ENCODE measurements at regions not wholly inside any gene's neighbourhood (a gene's known extent, or its start where the extent isn't known, plus 50 kb on each side); places are given as distances from the start of the nearest gene placed in this dataset.
"Not testable (repeated sequence)": the region's sequence is repeated elsewhere in the genome, so short reads cannot be mapped to it uniquely, and the experiment has no call there.

- DNase-seq, result not testable (repeated sequence)
Observed at GRCh38 chr16:21361612-21362227, 83.6 kb upstream of the CRYM start.

- not testable (repeated sequence) for DNase-seq
Observed at GRCh38 chr16:21361045-21361444, 83.0 kb upstream of the CRYM start.

DNA sequence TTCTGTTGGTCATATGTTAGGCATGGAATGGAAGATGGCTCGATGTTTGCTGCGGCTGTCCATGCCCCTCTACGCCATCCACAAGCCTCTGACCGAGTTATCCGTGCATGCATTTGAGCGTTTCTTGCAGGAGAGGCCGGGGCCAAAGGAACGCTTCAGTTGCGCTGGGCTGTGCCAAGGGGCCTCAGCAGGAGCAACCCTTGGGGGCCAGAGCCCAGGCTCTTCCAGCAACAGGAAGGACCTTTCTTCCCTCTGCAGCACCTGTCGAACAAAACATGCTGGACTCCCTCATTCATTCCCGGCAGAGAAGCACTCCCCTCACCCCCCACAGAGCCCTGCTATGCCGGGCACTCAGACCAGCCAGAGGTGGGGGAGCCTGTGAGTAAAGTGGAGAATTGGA lies 81.4 kb upstream of the CRYM start:
- not testable (repeated sequence) for DNase-seq

- DNase-seq, result peak; percentile 62 to 83 (median 69)
Observed at GRCh38 chr16:21358261-21358795, 80.2 kb upstream of the CRYM start.

DNA sequence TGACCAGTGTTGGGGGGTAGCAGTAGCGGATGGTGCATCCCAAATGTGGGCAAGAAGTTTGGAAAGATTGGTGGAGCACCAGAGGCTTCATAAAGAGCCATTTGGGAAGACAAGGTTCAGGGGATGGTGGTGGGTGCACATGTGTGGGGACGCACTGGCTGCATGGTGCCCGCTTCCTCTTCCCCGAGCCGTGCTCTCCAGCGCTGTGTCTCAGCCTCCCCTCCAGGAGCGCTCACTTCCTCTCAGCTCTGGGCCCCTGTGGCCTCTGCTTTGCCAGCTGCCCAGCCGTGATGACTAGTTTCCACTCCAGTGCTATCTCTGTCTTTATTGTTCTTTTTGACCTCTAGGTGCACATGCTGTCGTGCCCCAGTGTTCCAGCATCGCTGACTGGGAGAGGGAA lies 78.2 kb upstream of the CRYM start:
- DNase-seq, result peak; percentile 73 to 82 (median 74)

- not testable (repeated sequence) for DNase-seq
Observed at GRCh38 chr16:21351433-21351832, 73.3 kb upstream of the CRYM start.

GRCh38 chr16:21350851-21351250 lies 72.8 kb upstream of the CRYM start:
- DNase-seq, result not testable (repeated sequence)

DNA sequence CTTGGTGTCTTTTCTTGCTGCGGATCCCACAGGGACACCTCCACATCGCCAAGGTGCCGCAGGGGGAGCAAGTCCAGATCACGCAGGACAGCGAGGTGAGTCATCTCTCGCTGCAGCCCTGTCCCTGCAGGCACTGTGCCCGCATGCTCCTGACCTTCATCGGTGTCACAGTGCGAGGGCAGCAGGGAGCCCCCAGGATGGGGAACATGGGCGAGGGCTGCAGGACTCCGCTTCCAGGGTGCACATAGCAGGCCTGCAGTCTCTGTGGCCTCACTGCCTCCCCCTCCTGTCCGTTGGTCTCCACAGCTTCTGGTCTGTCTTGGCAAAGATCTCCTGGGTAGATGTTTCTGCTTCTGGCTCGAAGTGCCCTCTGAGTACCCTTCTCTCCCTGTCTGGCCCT lies 71.2 kb upstream of the CRYM start:
- DNase-seq, result not testable (repeated sequence)

DNA sequence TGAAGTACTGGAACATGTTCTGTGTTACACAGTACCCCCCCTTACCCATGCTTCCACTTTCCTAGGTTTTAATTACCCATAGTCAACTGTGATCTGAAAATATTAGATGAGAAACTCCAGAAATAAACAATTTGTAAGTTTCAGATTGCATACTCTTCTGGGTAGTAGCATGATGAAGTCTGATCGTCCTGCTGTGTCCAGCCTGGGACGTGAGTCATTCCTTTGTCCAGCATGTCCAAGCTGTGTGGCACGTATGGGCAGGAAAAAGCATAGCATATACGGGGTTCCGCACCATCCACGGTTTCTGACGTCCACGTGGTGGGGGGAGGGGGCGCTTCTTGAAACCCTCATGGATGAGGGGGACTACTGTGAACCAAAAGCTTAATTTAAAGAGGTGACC lies 70.7 kb upstream of the CRYM start:
- not testable (repeated sequence) for DNase-seq

GRCh38 chr16:21347538-21347937 lies 69.4 kb upstream of the CRYM start:
- not testable (repeated sequence) for DNase-seq

- DNase-seq, result not testable (repeated sequence)
Observed at GRCh38 chr16:21346756-21347491, 68.8 kb upstream of the CRYM start.

DNA sequence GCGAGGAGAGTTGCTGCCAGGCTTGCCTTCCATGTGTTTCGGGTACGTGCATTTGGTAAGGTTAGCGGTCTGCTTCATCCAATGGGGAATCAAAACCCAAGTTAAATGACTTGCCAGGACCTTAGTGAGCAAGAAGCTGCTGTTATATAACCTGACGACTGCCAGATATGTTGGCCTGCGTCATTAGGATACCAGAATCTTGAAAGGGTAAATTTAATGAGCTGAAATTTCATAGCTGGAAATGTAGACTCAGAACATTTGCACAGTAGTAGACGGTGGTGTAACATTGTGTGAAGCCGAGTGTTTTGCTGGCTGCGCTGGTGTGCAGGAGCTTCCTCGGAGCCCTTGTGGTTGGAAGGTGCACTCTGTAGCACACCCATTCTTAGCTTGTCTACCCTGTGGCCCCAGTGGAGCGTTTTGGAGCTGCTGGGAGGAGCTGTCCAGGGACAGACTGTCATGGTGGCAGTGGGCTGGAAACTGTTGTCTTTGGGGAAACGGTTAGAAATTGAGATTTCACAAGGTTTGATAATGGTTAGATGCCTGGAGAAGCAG lies 66.3 kb upstream of the CRYM start:
- DNase-seq, result not testable (repeated sequence)

DNA sequence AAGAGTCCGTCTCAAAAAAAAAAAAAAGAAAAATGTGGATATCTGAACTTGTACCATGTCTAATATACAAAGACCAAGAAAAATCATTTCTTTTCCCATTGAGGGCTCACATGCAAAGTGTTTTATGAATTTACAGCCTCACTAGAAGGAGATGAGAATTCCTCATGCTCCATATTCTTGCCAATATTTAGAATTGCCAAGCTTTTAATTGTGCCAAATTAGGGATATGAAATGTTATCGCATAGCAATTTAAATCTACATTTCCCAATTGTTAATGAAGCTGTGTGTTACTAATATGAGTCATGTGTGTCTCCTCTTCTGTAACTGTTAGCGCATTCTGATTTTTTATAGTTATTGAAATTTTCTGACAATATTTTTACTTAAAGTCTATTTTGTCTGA lies 63.0 kb upstream of the CRYM start:
- DNase-seq, result no peak

DNA sequence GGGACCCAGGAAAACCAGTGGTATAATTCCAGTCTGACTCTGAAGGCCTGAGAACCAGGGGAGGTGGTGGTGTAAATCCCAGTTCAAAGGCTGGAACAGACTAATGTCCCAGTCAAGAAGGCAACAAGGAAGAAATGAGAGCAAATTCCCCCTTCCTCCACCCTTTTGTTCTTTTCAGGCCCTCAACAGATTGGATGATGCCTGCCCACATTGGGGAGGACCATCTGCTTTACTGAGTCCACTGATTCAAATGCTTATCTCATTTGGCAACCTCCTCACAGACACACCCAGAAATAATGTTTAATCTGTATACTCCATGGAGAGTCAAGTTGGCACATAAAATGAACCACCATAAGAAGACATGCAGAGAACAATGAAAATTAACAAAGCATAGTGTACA lies 61.9 kb upstream of the CRYM start:
- DNase-seq, result no peak

DNA sequence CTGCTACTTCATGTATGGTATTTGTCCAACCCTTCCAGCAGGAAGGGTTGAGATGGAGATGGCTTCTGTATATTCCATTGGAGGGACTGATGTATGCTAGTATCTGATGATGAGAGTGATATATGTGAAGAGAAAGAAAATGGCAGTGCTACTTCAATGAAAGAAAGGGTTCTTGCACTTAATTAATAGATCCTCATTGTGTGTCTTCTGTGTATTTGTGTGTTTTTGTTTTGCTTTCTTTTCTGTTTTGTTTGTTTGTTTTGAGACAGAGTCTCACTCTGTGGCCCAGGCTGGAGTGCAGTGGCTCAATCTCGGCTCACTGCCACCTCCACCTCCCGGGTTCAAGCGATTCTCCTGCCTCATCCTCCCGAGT lies 61.2 kb upstream of the CRYM start:
- DNase-seq, result no peak

DNA sequence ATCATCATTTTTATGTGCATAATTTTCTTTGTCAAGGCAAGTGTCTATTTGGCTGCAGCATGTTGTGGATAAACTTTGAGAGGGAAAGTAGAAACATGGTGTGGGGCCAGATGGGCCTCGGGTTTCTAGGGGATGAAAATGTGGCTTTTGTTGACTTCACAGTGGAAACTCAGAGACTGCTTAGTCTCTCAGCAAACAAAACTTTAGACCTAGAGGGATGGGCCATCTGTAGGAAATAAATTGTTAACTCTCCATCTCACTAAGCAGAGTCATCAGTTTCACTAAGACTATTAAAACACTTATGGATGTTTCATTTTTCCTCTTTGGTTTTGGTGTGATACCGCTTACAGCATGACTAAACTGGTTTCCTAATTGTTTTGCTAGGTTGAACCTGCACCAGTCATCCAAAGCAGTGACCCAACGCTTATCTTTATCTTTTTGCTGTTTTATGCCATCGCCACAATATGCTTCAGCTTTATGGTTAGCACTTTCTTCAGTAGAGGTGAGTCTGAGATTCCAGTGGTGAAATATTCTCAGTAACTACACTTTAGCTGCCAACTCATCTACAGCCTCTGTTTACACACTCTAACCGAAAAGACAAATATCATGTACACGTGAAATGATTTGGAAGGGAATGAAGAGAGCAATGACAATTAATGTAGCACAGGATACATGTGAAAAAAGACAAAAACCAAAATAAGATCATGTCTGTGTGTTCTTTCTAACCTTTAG lies 60.6 kb upstream of the CRYM start:
- DNase-seq, result no peak

DNA sequence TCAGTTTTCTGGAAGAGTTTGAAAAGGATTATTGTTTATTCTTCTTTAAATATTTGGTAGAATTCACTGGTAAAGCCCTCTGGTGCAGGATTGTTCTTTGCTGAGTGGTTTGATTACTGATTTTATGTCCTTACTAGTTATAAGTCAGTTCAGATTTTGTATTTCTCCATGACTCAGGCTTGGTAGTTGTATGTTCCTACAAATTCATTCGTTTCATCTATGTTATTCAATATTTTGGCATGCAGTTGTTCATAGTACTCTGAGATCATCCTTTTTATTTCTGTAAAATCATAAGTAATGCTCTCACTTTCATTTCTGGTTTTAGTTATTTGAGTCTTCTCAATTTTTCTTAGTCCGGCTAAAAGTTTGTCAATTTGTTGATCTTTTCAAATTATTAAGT lies 58.1 kb upstream of the CRYM start:
- no peak for DNase-seq

- DNase-seq, result not testable (repeated sequence)
Observed at GRCh38 chr16:21334188-21335146, 56.4 kb upstream of the CRYM start.

DNA sequence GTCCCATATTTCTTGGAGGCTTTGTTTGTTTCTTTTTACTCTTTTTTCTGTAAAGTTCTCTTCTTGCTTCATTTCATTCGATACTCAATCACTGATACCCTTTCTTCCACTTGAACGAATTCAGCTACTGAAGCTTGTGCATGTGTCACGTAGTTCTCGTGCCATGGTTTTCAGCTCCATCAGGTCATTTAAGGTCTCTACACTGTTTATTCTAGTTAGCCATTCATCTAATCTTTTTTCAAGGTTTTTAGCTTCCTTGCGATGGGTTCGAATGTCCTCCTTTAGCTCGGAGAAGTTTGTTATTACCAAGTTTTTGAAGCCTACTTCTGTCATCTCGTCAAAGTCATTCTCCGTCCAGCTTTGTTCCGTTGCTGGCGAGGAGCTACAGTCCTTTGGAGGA lies 55.6 kb upstream of the CRYM start:
- not testable (repeated sequence) for DNase-seq
